ENCODE measurements at regions not wholly inside any gene's neighbourhood (a gene's known extent, or its start where the extent isn't known, plus 50 kb on each side); places are given as distances from the start of the nearest gene placed in this dataset.

GRCh38 chr22:49716441-49716840 lies 111.2 kb downstream of the BRD1 start:
- Histone ChIP-seq H3K27ac (no peak overlapping the region), H3K36me3 (no peaks in the 10 kb centered on the region), H3K9me3 (no peaks in the 10 kb centered on the region), H3K4me3 (no peak overlapping the region), H3K4me1 (ENCODE audit: control insufficient read depth in 1 of 2, low read depth in 2 of 2) (no peaks in the 10 kb centered on the region), H3K27me3 (replicated peaks; ENCODE audit: insufficient read depth) (no peaks in the 10 kb centered on the region)
- DNase-seq (ENCODE audit: low spot score) (no peak), ATAC-seq (ENCODE audit: insufficient number of reproducible peaks, low FRiP score, low read depth) (no peak)
- TF ChIP-seq CTCF (IDR thresholded peaks at IDR 0.05), result no peak

- H3K4me3 ChIP-seq, result no peak overlapping the region
- no peak for ATAC-seq (ENCODE audit: insufficient number of reproducible peaks, low FRiP score, low read depth)
- TF ChIP-seq CTCF (IDR thresholded peaks at IDR 0.05), result no peak
- H3K4me1 ChIP-seq (ENCODE audit: control insufficient read depth in 1 of 2, low read depth in 2 of 2), result no peaks in the 10 kb centered on the region
- no peak for DNase-seq (ENCODE audit: low spot score)
- no peaks in the 10 kb centered on the region for H3K36me3 ChIP-seq
- H3K9me3 ChIP-seq, result no peaks in the 10 kb centered on the region
- no peak overlapping the region for H3K27ac ChIP-seq
- H3K27me3 ChIP-seq (replicated peaks; ENCODE audit: insufficient read depth), result no peaks in the 10 kb centered on the region
Observed at GRCh38 chr22:49715450-49715849, 112.2 kb downstream of the BRD1 start.

GRCh38 chr22:49713003-49713402 lies 114.7 kb downstream of the BRD1 start:
- no peak for TF ChIP-seq CTCF (IDR thresholded peaks at IDR 0.05)
- Histone ChIP-seq H3K4me3 (no peak overlapping the region), H3K9me3 (peaks cover 12% of the 10 kb centered on the region), H3K27ac (no peak overlapping the region), H3K27me3 (replicated peaks; ENCODE audit: insufficient read depth) (no peaks in the 10 kb centered on the region), H3K4me1 (ENCODE audit: control insufficient read depth in 1 of 2, low read depth in 2 of 2) (no peaks in the 10 kb centered on the region), H3K36me3 (no peaks in the 10 kb centered on the region)
- DNase-seq (ENCODE audit: low spot score), result no peak
- no peak for ATAC-seq (ENCODE audit: insufficient number of reproducible peaks, low FRiP score, low read depth)

GRCh38 chr22:49712195-49712791 lies 115.4 kb downstream of the BRD1 start:
- no peak for DNase-seq (ENCODE audit: low spot score)
- TF ChIP-seq CTCF (IDR thresholded peaks at IDR 0.05), result no peak
- peaks cover 12% of the 10 kb centered on the region for H3K9me3 ChIP-seq
- no peaks in the 10 kb centered on the region for H3K4me1 ChIP-seq (ENCODE audit: control insufficient read depth in 1 of 2, low read depth in 2 of 2)
- H3K27me3 ChIP-seq (replicated peaks; ENCODE audit: insufficient read depth), result no peaks in the 10 kb centered on the region
- H3K27ac ChIP-seq, result no peak overlapping the region
- H3K4me3 ChIP-seq, result no peak overlapping the region
- H3K36me3 ChIP-seq, result no peaks in the 10 kb centered on the region
- no peak for ATAC-seq (ENCODE audit: insufficient number of reproducible peaks, low FRiP score, low read depth)

- TF ChIP-seq CTCF (IDR thresholded peaks at IDR 0.05), result no peak
- Histone ChIP-seq H3K27me3 (replicated peaks; ENCODE audit: insufficient read depth) (no peaks in the 10 kb centered on the region), H3K4me1 (ENCODE audit: control insufficient read depth in 1 of 2, low read depth in 2 of 2) (no peaks in the 10 kb centered on the region), H3K4me3 (no peak overlapping the region), H3K36me3 (no peaks in the 10 kb centered on the region), H3K27ac (no peak overlapping the region), H3K9me3 (peaks cover 12% of the 10 kb centered on the region)
- ATAC-seq (ENCODE audit: insufficient number of reproducible peaks, low FRiP score, low read depth) (no peak), DNase-seq (ENCODE audit: low spot score) (no peak)
Observed at GRCh38 chr22:49710746-49711145, 116.9 kb downstream of the BRD1 start.
